K562 (cell line): ENCODE measurements at regions not wholly inside any gene's neighbourhood (a gene's known extent, or its start where the extent isn't known, plus 50 kb on each side); places are given as distances from the start of the nearest gene placed in this dataset.

ENCODE experiments used
- ATAC-seq: fragments of 200-7000 bp; cut with Tn5 transposase; 3 replicates; pipeline ENCODE4 v1.9.1; 2020; ENCODE audit warnings: moderate library complexity
- BruUV-seq: library from RNA; stranded (reverse); fragments of 400-500 nt; replicated peaks from 2 replicates; lab custom pipeline; 2021; lab: Mats Ljungman, UMichigan
- CTCF ChIA-PET: fragments of 300-600 bp; formaldehyde crosslinking; extraction: SDS; loops from one replicate; lab custom pipeline; 2021; ENCODE audit warnings: low intra/inter-chr PET ratio; lab: Yijun Ruan, JAX
- POLR2A ChIA-PET: fragments of 300-600, 350-650 bp; sonication (Branson Sonifier 250); formaldehyde crosslinking; extraction: SDS; loops from one replicate; lab custom pipeline; 2021; ENCODE audit warnings: antibody characterized with exemption, inconsistent platforms; lab: Yijun Ruan, JAX
- DNase-seq, 4 experiments: peaks; one replicate each; pipeline versions ENCODE4 v3.0.0 to v3.0.0-alpha.2; 2011 to 2018; ENCODE audit warnings: low spot score in 3 of 4, mixed read lengths in 3 of 4; ENCODE audit errors: extremely low read depth in 1 of 4
- FAIRE-seq: peaks from 2 replicates; lab custom pipeline; 2011; peaks lifted over from hg19 to GRCh38; lab: Jason Lieb, UNC
- H2AFZ ChIP-seq: 2 replicates; pipeline ENCODE4 v1.6.0; 2011; ENCODE audit warnings: low read depth, low read length, control low read depth, inconsistent platforms
- H3K27ac ChIP-seq: fragments of 200-600 bp; 3 replicates; pipeline ENCODE4 v1.8.0; 2011; ENCODE audit warnings: low read depth, mild to moderate bottlenecking, control low read depth, inconsistent platforms, low read length, moderate library complexity, mixed read lengths; ENCODE audit errors: extremely low read depth
- H3K27me3 ChIP-seq, 2 experiments: fragments of 300-600 bp in 1 of 2; 2 replicates in 1 of 2; 3 replicates in 1 of 2; pipeline versions ENCODE4 v1.6.0 to v1.8.0; 2011; ENCODE audit warnings: inconsistent platforms in 2 of 2, low read length in 2 of 2, mild to moderate bottlenecking in 1 of 2, mixed read lengths in 1 of 2, moderate library complexity in 1 of 2; ENCODE audit not compliant: control insufficient read depth in 2 of 2, insufficient read depth in 2 of 2
- H3K36me3 ChIP-seq: fragments of 300-600 bp; 3 replicates; pipeline ENCODE4 v1.8.0; 2011; ENCODE audit warnings: mild to moderate bottlenecking, low read length, inconsistent platforms; ENCODE audit not compliant: control insufficient read depth, insufficient read depth
- H3K4me1 ChIP-seq, 2 experiments: fragments of 200-600 bp in 1 of 2; replicated peaks in 1 of 2; 2 replicates in 1 of 2; 3 replicates in 1 of 2; pipeline versions ENCODE4 v1.5.1 to v1.8.0; 2011; ENCODE audit warnings: inconsistent platforms in 2 of 2, low read length in 2 of 2, mild to moderate bottlenecking in 1 of 2, mixed read lengths in 1 of 2, moderate library complexity in 1 of 2; ENCODE audit not compliant: control insufficient read depth in 2 of 2, insufficient read depth in 2 of 2
- H3K4me2 ChIP-seq: 2 replicates; pipeline ENCODE4 v1.6.1; 2011; ENCODE audit warnings: low read length, control low read depth, inconsistent platforms, mixed read lengths; ENCODE audit not compliant: insufficient read depth
- H3K4me3 ChIP-seq: fragments of 200-600 bp; sonication (generic), shearing (Covaris generic); 2 replicates; pipeline ENCODE4 v1.5.1; 2016; ENCODE audit warnings: control low read depth, inconsistent platforms
- H3K79me2 ChIP-seq: fragments of 200-600 bp; 3 replicates; pipeline ENCODE4 v1.8.0; 2011; ENCODE audit warnings: low read length, inconsistent platforms; ENCODE audit not compliant: control insufficient read depth, insufficient read depth
- H3K9ac ChIP-seq, 2 experiments: 2 replicates each; pipeline versions ENCODE4 v1.6.0 to v1.6.1; 2011; ENCODE audit warnings: low read depth in 2 of 2, low read length in 2 of 2, control low read depth in 1 of 2, inconsistent platforms in 1 of 2, mild to moderate bottlenecking in 1 of 2, mixed read lengths in 1 of 2; ENCODE audit not compliant: insufficient read depth in 1 of 2
- H3K9me1 ChIP-seq: one replicate; pipeline ENCODE4 v1.6.0; 2011; ENCODE audit warnings: inconsistent platforms, mild to moderate bottlenecking, low read length, moderate library complexity; ENCODE audit not compliant: control insufficient read depth, insufficient read depth
- H3K9me3 ChIP-seq: replicated peaks from 2 replicates; pipeline ENCODE4 v1.5.1; 2011; ENCODE audit warnings: low read depth, low read length, inconsistent platforms; ENCODE audit not compliant: control insufficient read depth, insufficient read depth
- H4K20me1 ChIP-seq: replicated peaks from 2 replicates; pipeline ENCODE4 v1.6.1; 2011; ENCODE audit warnings: low read length, inconsistent platforms, mixed read lengths; ENCODE audit not compliant: control insufficient read depth, insufficient read depth
- ETV1 ChIP-seq: fragments of 450-650 bp; conservative IDR thresholded peaks from 2 replicates; pipeline ENCODE4 v1.6.1; 2016; ENCODE audit warnings: missing genetic modification characterization, control low read depth, low read depth, missing compliant biosample characterization
- MEF2A ChIP-seq: IDR thresholded peaks from 2 replicates; pipeline ENCODE4 v1.6.1; 2011; ENCODE audit warnings: low read depth, mild to moderate bottlenecking, low read length, moderate library complexity; ENCODE audit not compliant: control insufficient read depth
- MXI1 ChIP-seq: IDR thresholded peaks from 2 replicates; pipeline ENCODE4 v1.6.1; 2011; ENCODE audit warnings: low read depth, mild to moderate bottlenecking, improper control_type of control experiment, low read length
- POU5F1 ChIP-seq: fragments of 150-350 bp; IDR thresholded peaks from 2 replicates; pipeline ENCODE4 v1.6.1; 2014; ENCODE audit warnings: borderline replicate concordance, low read length, low read depth, mild to moderate bottlenecking; ENCODE audit not compliant: partially characterized antibody
- SNAPC5 ChIP-seq: fragments of 250-450 bp; sonication (Bioruptor Pico); IDR thresholded peaks from 2 replicates; pipeline ENCODE4 v1.8.0; 2021; ENCODE audit warnings: moderate library complexity, mild to moderate bottlenecking, inconsistent platforms
- TARDBP ChIP-seq: fragments of 450-650 bp; IDR thresholded peaks from 2 replicates; pipeline ENCODE4 v1.6.1; 2016
- TBL1XR1 ChIP-seq, 2 experiments: IDR thresholded peaks; 2 replicates each; pipeline ENCODE4 v1.6.1; 2012; ENCODE audit warnings: improper control_type of control experiment in 2 of 2, low read length in 2 of 2, mild to moderate bottlenecking in 1 of 2
- ZBTB34 ChIP-seq: fragments of 250-450 bp; sonication (Bioruptor Pico); IDR thresholded peaks from 2 replicates; pipeline ENCODE4 v1.8.0; 2021; ENCODE audit warnings: mild to moderate bottlenecking, moderate library complexity
- ZNF347 ChIP-seq: fragments of 450-650 bp; formaldehyde crosslinking; IDR thresholded peaks from 2 replicates; pipeline ENCODE4 v1.4.0; 2020; ENCODE audit warnings: low read depth, mild to moderate bottlenecking, moderate library complexity
- ZNF589 ChIP-seq: fragments of 200-800 bp; sonication (Bioruptor generic); IDR thresholded peaks from 2 replicates; pipeline ENCODE4 v1.6.1; 2016; ENCODE audit warnings: low read depth, missing genetic modification characterization, missing compliant biosample characterization
- WGBS: fragments of 100-300 bp; shearing (Covaris generic); methylation state at CpG from one replicate; pipeline ENCODE4 v1.1.6; 2016; ENCODE audit warnings: low coverage, mixed read lengths; ENCODE audit not compliant: insufficient coverage; ENCODE audit errors: missing lambda C conversion rate; 5-methylcytosine and 5-hydroxymethylcytosine counted together
- in situ Hi-C: fragments of 300-500 bp; cut with MboI; formaldehyde crosslinking; loops from 4 replicates; pipeline ENCODE4 v1.15.0; 2018; ENCODE audit warnings: inconsistent platforms, mixed read lengths
- intact Hi-C: fragments of 100-400 bp; cut with micrococcal nuclease; formaldehyde crosslinking; loops from 2 replicates; pipeline ENCODE4 v1.14.2; 2022

DNA sequence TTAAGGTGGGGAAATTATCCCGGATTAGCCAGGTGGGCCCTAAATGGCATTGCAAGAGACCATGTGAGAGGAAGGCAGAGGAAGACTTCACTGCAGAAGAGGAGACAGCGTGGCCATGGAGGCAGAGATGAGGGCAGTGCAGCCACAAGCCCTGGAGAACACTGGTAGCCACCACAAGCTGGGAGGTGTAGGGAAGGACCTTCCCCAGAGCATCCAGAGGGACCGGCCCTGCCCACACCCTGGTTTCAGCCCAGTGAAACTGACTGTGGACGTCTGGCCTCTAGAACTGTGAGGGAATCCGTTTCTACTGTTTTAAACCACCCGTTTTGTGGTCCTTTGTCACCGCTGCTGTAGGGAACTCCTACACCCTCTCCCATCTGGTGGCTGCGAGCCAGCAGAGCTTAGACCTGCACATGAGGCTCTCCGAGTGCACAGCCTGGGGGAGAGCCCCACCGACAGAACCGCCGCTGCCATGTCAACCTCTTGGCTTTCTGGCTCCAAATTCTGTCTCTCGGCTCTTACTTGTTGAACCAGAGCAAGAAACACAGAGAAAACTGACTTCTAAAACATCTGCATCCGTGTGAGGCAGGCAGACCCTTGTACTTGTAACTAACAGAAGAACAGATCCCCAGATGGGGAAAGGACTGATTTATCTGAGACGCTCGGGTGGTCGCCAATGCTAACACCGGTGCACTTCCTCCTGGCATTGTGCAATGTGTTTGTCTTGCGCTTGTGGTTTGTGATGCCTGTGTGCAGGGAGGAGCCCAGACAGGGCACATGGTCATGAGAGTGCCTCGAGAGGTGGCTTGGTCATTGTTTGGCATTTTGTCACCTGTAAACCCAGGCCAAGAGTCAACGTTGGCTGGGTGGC lies 90.8 kb upstream of the TMPRSS2 start:
- Histone ChIP-seq H3K9me3 (no peaks in the 10 kb centered on the region; the same call in 1 of the 2 replicates), H3K9me1 (no peaks in the 10 kb centered on the region), H3K4me2 (no peak overlapping the region), H3K4me1 (no peaks in the 10 kb centered on the region), H3K27me3 (peaks cover 2 to 18% of the 10 kb centered on the region in 2 experiments; a peak in 3 of 5 replicates), H3K79me2 (no peaks in the 10 kb centered on the region), H3K9ac (no peak overlapping the region), H2AFZ (no peak overlapping the region), H3K27ac (no peak overlapping the region), H3K4me3 (no peak overlapping the region), H4K20me1 (no peaks in the 10 kb centered on the region), H3K36me3 (no peaks in the 10 kb centered on the region)
- 1% methylated on average over 21 of the region's 21 CpGs for WGBS
- TF ChIP-seq ZBTB34 (CRISPR knock-in tag) (no peak), ZNF347 (CRISPR knock-in tag) (no peak), SNAPC5 (no peak), TBL1XR1 (IDR thresholded peaks at IDR 0.05; ENCODE audit: low read length in 2 of 2) (no peak), MEF2A (no peak), POU5F1 (no peak), MXI1 (no peak), TARDBP (no peak), ZNF589 (CRISPR knock-in tag) (no peak), ETV1 (no peak)
- no peak; the same call in 2 of the 3 replicates for ATAC-seq
- FAIRE-seq, result no peak
- intact Hi-C loops (no loop called here), in situ Hi-C loops (no loop called here)
- BruUV-seq, result no TSS peak
- DNase-seq, result no peak
- POLR2A ChIA-PET, result no interaction called here
- CTCF ChIA-PET, result no interaction called here
